OCI-LY1 (cell line): ENCODE measurements at regions not wholly inside any gene's neighbourhood (a gene's known extent, or its start where the extent isn't known, plus 50 kb on each side); places are given as distances from the start of the nearest gene placed in this dataset.

Source experiments
- H2AFZ ChIP-seq: fragments of 200-600 bp; sonication (generic), shearing (Covaris generic); 2 replicates; pipeline ENCODE4 v1.6.0; 2014; ENCODE audit warnings: antibody characterized with exemption, mild to moderate bottlenecking, low read length
- H3F3A ChIP-seq: fragments of 200-600 bp; sonication (generic), shearing (Covaris generic); 2 replicates; pipeline ENCODE4 v1.6.0; 2014; ENCODE audit warnings: mild to moderate bottlenecking, antibody characterized with exemption, low read length, moderate library complexity; ENCODE audit not compliant: insufficient read depth
- H3K27ac ChIP-seq: fragments of 200-600 bp; sonication (generic); 2 replicates; pipeline ENCODE4 v1.5.1; 2014; ENCODE audit warnings: low read length, mixed run types, mild to moderate bottlenecking, low read depth; ENCODE audit not compliant: poor library complexity, severe bottlenecking
- H3K27me3 ChIP-seq: fragments of 200-600 bp; sonication (generic); 2 replicates; pipeline ENCODE4 v1.6.0; 2014; ENCODE audit warnings: antibody characterized with exemption, mild to moderate bottlenecking, low read length, moderate library complexity; ENCODE audit not compliant: insufficient read depth
- H3K36me3 ChIP-seq: fragments of 200-600 bp; sonication (generic); 2 replicates; pipeline ENCODE4 v1.6.1; 2014; ENCODE audit warnings: mild to moderate bottlenecking, antibody characterized with exemption, low read length, moderate library complexity, mixed read lengths; ENCODE audit not compliant: insufficient read depth
- H3K4me1 ChIP-seq: fragments of 200-600 bp; sonication (generic); 2 replicates; pipeline ENCODE4 v1.5.1; 2014; ENCODE audit warnings: mild to moderate bottlenecking, low read length, moderate library complexity; ENCODE audit not compliant: insufficient read depth, severe bottlenecking
- H3K4me2 ChIP-seq: fragments of 200-600 bp; sonication (generic), shearing (Covaris generic); 2 replicates; pipeline ENCODE4 v1.6.1; 2014; ENCODE audit warnings: low read length
- H3K4me3 ChIP-seq: fragments of 200-600 bp; sonication (generic); 2 replicates; pipeline ENCODE4 v1.5.1; 2014; ENCODE audit warnings: low read length, low read depth, mild to moderate bottlenecking, mixed read lengths; ENCODE audit not compliant: poor library complexity, severe bottlenecking
- H3K79me2 ChIP-seq: fragments of 200-600 bp; shearing (Covaris generic); 2 replicates; pipeline ENCODE4 v1.6.1; 2016; ENCODE audit warnings: mixed run types, low read length, mixed read lengths; ENCODE audit not compliant: insufficient read depth
- H3K9ac ChIP-seq: fragments of 200-600 bp; sonication (generic), shearing (Covaris generic); 2 replicates; pipeline ENCODE4 v1.6.1; 2014; ENCODE audit warnings: mild to moderate bottlenecking, low read length, mixed read lengths
- H3K9me2 ChIP-seq: fragments of 200-600 bp; sonication (generic), shearing (Covaris generic); 2 replicates; pipeline ENCODE4 v1.6.1; 2014; ENCODE audit warnings: low read depth, mild to moderate bottlenecking, low read length, mixed read lengths
- H3K9me3 ChIP-seq: fragments of 200-600 bp; shearing (Covaris generic); 2 replicates; pipeline ENCODE4 v1.6.1; 2014; ENCODE audit warnings: low read length, mixed read lengths
- H4K20me1 ChIP-seq: fragments of 200-600 bp; sonication (generic), shearing (Covaris generic); 2 replicates; pipeline ENCODE4 v1.6.0; 2016; ENCODE audit warnings: mild to moderate bottlenecking, low read length; ENCODE audit not compliant: insufficient read depth
- CTCF ChIP-seq: fragments of 200-600 bp; sonication (generic), shearing (Covaris generic); IDR thresholded peaks from 2 replicates; pipeline ENCODE4 v1.5.1; 2017; ENCODE audit warnings: mild to moderate bottlenecking, antibody characterized with exemption, low read length, moderate library complexity, mixed read lengths
- EZH2 ChIP-seq: fragments of 200-600 bp; sonication (generic), shearing (Covaris generic); IDR thresholded peaks from 2 replicates; pipeline ENCODE4 v1.8.0; 2017; ENCODE audit warnings: borderline replicate concordance, mixed run types, mild to moderate bottlenecking, antibody characterized with exemption, low read length, moderate library complexity, mixed read lengths

- no peaks in the 10 kb centered on the region for H3K9me3 ChIP-seq
- H3K27ac ChIP-seq = no peak overlapping the region
- no peaks in the 10 kb centered on the region for H3F3A ChIP-seq
- H3K79me2 ChIP-seq = no peaks in the 10 kb centered on the region
- H3K4me2 ChIP-seq = no peak overlapping the region
- H3K9me2 ChIP-seq = no peaks in the 10 kb centered on the region
- no peaks in the 10 kb centered on the region for H3K4me1 ChIP-seq
- no peaks in the 10 kb centered on the region for H3K27me3 ChIP-seq
- H3K36me3 ChIP-seq = no peaks in the 10 kb centered on the region
- no peak overlapping the region for H2AFZ ChIP-seq
- H4K20me1 ChIP-seq = no peaks in the 10 kb centered on the region
- no peak overlapping the region for H3K9ac ChIP-seq
- TF ChIP-seq CTCF (peak; percentile 47; the same call in 1 of the 2 replicates), EZH2 (no peak)
- no peak overlapping the region for H3K4me3 ChIP-seq
These were observed 402.5 kb downstream of the STK39 start for GRCh38 chr2:167844714-167845530.

GRCh38 chr2:167843657-167844056 lies 403.7 kb downstream of the STK39 start:
- Histone ChIP-seq H2AFZ (no peak overlapping the region), H3K27me3 (no peaks in the 10 kb centered on the region), H3K4me1 (no peaks in the 10 kb centered on the region), H3K9ac (no peak overlapping the region), H3K27ac (no peak overlapping the region), H3K9me2 (no peaks in the 10 kb centered on the region), H3K9me3 (no peaks in the 10 kb centered on the region), H3K4me2 (no peak overlapping the region), H3F3A (no peaks in the 10 kb centered on the region), H3K79me2 (no peaks in the 10 kb centered on the region), H3K36me3 (no peaks in the 10 kb centered on the region), H3K4me3 (no peak overlapping the region), H4K20me1 (no peaks in the 10 kb centered on the region)
- TF ChIP-seq EZH2 (no peak), CTCF (no peak)

- no peaks in the 10 kb centered on the region for H3K36me3 ChIP-seq
- H3K9ac ChIP-seq = no peak overlapping the region
- H3K4me2 ChIP-seq = no peak overlapping the region
- no peaks in the 10 kb centered on the region for H3K9me2 ChIP-seq
- H3K79me2 ChIP-seq = no peaks in the 10 kb centered on the region
- no peaks in the 10 kb centered on the region for H3K27me3 ChIP-seq
- TF ChIP-seq EZH2 = no peak
- no peak for TF ChIP-seq CTCF
- H2AFZ ChIP-seq = no peak overlapping the region
- H3K4me1 ChIP-seq = no peaks in the 10 kb centered on the region
- H3K9me3 ChIP-seq = no peaks in the 10 kb centered on the region
- H3F3A ChIP-seq = no peaks in the 10 kb centered on the region
- no peak overlapping the region for H3K4me3 ChIP-seq
- no peak overlapping the region for H3K27ac ChIP-seq
- no peaks in the 10 kb centered on the region for H4K20me1 ChIP-seq
These were observed 404.2 kb downstream of the STK39 start for GRCh38 chr2:167843217-167843616.
